ENCODE measurements at regions not wholly inside any gene's neighbourhood (a gene's known extent, or its start where the extent isn't known, plus 50 kb on each side); places are given as distances from the start of the nearest gene placed in this dataset.

DNA sequence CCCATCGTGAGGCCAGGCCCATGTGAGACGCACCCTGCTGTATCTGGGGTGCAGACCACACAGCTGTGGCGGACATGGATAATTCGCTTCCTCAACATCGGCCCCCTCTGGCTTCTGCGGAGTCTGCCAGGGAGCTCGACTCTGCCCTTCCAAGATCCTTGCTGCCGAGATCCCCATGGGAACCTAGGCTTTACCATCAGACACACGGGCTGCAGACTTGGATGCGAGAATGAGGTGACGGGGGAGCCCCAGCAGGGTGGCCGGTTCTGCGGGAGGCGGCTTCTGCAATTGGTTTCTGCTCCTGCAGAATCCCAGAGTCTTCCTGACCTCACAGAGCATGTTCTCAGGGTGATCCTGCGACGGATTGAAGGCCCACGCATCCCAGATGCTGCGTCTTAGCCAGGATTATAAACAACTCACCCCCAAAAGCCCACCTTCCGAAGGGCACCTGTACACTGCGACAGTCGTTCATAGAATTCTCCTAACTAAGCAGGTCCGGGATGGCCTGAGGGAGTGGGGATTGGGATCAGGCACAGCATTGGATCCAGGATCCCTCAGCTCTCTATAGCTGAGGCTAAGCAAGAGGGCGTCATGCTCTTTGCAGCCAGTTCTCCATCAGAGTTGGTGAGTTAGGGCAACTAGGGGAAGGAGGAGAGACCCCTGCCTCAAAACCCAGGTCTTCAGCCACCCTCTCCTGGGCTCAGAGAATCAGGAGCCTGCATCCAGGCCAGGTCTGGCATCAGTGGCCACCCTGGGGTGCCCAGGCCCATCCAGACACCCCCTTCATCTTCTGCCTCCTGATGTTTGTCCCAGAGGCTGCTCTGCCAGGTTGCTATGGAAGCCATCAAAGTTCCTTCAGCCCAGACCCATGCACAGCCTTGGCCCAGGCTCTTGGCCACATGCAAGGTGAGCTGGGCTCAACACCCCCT lies 74.7 kb upstream of the SNTG2 start:
- TF ChIP-seq NR3C1 (CRISPR knock-in tag; IDR thresholded peaks at IDR 0.05) (no peak), PHF8 (CRISPR knock-in tag; IDR thresholded peaks at IDR 0.05) (no peak), POLR2A (IDR thresholded peaks at IDR 0.05; ENCODE audit: insufficient read depth in 1 of 2, low read depth in 2 of 2, low read length in 2 of 2) (no peak), SP140L (CRISPR knock-in tag; IDR thresholded peaks at IDR 0.05; ENCODE audit: borderline replicate concordance) (no peak), KLF6 (CRISPR knock-in tag; IDR thresholded peaks at IDR 0.05) (no peak), SP1 (IDR thresholded peaks at IDR 0.05) (no peak), SP1 (CRISPR knock-in tag; IDR thresholded peaks at IDR 0.05) (no peak), ZNF589 (CRISPR knock-in tag; conservative IDR thresholded peaks at IDR 0.05) (no peak), ZNF660 (CRISPR knock-in tag; IDR thresholded peaks at IDR 0.05; ENCODE audit: borderline replicate concordance, low read depth) (no peak)
- TF ChIP-seq, protein P1, sequence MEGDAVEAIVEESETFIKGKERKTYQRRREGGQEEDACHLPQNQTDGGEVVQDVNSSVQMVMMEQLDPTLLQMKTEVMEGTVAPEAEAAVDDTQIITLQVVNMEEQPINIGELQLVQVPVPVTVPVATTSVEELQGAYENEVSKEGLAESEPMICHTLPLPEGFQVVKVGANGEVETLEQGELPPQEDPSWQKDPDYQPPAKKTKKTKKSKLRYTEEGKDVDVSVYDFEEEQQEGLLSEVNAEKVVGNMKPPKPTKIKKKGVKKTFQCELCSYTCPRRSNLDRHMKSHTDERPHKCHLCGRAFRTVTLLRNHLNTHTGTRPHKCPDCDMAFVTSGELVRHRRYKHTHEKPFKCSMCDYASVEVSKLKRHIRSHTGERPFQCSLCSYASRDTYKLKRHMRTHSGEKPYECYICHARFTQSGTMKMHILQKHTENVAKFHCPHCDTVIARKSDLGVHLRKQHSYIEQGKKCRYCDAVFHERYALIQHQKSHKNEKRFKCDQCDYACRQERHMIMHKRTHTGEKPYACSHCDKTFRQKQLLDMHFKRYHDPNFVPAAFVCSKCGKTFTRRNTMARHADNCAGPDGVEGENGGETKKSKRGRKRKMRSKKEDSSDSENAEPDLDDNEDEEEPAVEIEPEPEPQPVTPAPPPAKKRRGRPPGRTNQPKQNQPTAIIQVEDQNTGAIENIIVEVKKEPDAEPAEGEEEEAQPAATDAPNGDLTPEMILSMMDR (CRISPR knock-in tag; IDR thresholded peaks at IDR 0.05): no peak
- TF ChIP-seq, protein P2, sequence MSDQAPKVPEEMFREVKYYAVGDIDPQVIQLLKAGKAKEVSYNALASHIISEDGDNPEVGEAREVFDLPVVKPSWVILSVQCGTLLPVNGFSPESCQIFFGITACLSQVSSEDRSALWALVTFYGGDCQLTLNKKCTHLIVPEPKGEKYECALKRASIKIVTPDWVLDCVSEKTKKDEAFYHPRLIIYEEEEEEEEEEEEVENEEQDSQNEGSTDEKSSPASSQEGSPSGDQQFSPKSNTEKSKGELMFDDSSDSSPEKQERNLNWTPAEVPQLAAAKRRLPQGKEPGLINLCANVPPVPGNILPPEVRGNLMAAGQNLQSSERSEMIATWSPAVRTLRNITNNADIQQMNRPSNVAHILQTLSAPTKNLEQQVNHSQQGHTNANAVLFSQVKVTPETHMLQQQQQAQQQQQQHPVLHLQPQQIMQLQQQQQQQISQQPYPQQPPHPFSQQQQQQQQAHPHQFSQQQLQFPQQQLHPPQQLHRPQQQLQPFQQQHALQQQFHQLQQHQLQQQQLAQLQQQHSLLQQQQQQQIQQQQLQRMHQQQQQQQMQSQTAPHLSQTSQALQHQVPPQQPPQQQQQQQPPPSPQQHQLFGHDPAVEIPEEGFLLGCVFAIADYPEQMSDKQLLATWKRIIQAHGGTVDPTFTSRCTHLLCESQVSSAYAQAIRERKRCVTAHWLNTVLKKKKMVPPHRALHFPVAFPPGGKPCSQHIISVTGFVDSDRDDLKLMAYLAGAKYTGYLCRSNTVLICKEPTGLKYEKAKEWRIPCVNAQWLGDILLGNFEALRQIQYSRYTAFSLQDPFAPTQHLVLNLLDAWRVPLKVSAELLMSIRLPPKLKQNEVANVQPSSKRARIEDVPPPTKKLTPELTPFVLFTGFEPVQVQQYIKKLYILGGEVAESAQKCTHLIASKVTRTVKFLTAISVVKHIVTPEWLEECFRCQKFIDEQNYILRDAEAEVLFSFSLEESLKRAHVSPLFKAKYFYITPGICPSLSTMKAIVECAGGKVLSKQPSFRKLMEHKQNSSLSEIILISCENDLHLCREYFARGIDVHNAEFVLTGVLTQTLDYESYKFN (CRISPR knock-in tag; conservative IDR thresholded peaks at IDR 0.05): no peak
- TF ChIP-seq, protein P3, sequence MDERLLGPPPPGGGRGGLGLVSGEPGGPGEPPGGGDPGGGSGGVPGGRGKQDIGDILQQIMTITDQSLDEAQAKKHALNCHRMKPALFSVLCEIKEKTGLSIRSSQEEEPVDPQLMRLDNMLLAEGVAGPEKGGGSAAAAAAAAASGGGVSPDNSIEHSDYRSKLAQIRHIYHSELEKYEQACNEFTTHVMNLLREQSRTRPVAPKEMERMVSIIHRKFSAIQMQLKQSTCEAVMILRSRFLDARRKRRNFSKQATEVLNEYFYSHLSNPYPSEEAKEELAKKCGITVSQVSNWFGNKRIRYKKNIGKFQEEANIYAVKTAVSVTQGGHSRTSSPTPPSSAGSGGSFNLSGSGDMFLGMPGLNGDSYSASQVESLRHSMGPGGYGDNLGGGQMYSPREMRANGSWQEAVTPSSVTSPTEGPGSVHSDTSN (CRISPR knock-in tag; IDR thresholded peaks at IDR 0.05): no peak
